Lower lobe of right lung (tissue), 2 donors: ENCODE measurements at regions not wholly inside any gene's neighbourhood (a gene's known extent, or its start where the extent isn't known, plus 50 kb on each side); places are given as distances from the start of the nearest gene placed in this dataset.
"Not testable (repeated sequence)": the region's sequence is repeated elsewhere in the genome, so short reads cannot be mapped to it uniquely, and the experiment has no call there.

Experiments
- ATAC-seq, 2 donors: fragments of 200-7000 bp; cut with Tn5 transposase; one replicate each; pipeline ENCODE4 v1.9.1; 2020 to 2022; ENCODE audit warnings: mild to moderate bottlenecking in 2 of 2, moderate library complexity in 2 of 2
- DNase-seq: peaks from one replicate; pipeline ENCODE4 v3.0.0-alpha.2; 2020
- H3K27ac ChIP-seq: fragments of 200-600 bp; one replicate; pipeline ENCODE4 v1.8.0; 2022
- H3K27me3 ChIP-seq: fragments of 200-600 bp; one replicate; pipeline ENCODE4 v1.8.0; 2022; ENCODE audit warnings: low read depth
- H3K36me3 ChIP-seq: fragments of 200-600 bp; one replicate; pipeline ENCODE4 v1.8.0; 2022; ENCODE audit warnings: mild to moderate bottlenecking
- H3K4me1 ChIP-seq: fragments of 200-600 bp; one replicate; pipeline ENCODE4 v1.8.0; 2022
- H3K4me3 ChIP-seq: fragments of 200-600 bp; one replicate; pipeline ENCODE4 v1.8.0; 2022; ENCODE audit warnings: mild to moderate bottlenecking
- H3K9me3 ChIP-seq: fragments of 200-600 bp; one replicate; pipeline ENCODE4 v1.8.0; 2022
- intact Hi-C: fragments of 100-400 bp; cut with DNase I; formaldehyde crosslinking; loops from one replicate; pipeline ENCODE4 v1.11.0; 2022
- TF ChIP-seq, protein P1 (sequence below): fragments of 200-600 bp; IDR thresholded peaks from one replicate; pipeline ENCODE4 v1.8.0; 2022; ENCODE audit warnings: antibody characterized with exemption, mild to moderate bottlenecking
- donor health status: DM: no; HTN: yes; CAD: no; lungs with severe emphysema.

DNA sequence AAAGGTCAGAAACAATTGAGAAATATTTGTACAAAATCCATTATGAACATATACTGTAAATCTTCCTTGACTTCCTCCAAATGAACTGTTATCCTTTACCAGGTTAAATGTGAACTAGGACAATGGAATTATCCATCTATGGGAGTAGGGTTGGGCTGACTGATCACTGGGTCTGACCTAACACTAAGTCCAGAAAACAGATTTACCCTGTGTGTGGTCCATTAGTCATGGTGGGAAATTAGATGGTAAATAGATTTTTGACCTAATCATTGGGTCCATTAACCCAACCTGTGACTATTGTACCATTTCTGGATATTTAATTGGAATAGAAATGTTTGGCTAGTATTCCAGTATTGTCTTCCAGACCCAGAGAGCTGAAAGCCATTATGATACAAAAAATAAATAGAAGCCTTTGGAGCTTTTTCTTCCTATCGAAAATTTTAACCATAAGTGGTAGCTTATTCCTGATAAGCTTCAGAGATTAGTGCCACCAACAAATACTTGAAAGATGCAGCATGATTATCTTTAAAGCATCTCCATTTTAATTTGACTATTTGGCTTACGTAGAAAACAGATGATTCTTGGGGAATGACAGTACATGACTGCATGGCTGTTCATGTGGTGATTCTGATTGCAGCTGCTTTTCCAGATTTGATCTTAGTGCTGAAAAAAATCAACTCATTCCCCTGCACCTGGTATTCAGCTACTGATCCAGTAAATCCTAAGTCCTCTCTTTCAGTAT lies 703.2 kb upstream of the FSHR start:
- H3K27ac ChIP-seq, result no peak overlapping the region
- TF ChIP-seq, protein P1, sequence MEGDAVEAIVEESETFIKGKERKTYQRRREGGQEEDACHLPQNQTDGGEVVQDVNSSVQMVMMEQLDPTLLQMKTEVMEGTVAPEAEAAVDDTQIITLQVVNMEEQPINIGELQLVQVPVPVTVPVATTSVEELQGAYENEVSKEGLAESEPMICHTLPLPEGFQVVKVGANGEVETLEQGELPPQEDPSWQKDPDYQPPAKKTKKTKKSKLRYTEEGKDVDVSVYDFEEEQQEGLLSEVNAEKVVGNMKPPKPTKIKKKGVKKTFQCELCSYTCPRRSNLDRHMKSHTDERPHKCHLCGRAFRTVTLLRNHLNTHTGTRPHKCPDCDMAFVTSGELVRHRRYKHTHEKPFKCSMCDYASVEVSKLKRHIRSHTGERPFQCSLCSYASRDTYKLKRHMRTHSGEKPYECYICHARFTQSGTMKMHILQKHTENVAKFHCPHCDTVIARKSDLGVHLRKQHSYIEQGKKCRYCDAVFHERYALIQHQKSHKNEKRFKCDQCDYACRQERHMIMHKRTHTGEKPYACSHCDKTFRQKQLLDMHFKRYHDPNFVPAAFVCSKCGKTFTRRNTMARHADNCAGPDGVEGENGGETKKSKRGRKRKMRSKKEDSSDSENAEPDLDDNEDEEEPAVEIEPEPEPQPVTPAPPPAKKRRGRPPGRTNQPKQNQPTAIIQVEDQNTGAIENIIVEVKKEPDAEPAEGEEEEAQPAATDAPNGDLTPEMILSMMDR, result no peak
- H3K27me3 ChIP-seq, result no peaks in the 10 kb centered on the region
- no peaks in the 10 kb centered on the region for H3K36me3 ChIP-seq
- no peak overlapping the region for H3K4me3 ChIP-seq
- H3K9me3 ChIP-seq, result no peaks in the 10 kb centered on the region
- ATAC-seq, result no peak
- no peak for DNase-seq
- intact Hi-C loops, result no loop called here
- H3K4me1 ChIP-seq, result no peaks in the 10 kb centered on the region

DNA sequence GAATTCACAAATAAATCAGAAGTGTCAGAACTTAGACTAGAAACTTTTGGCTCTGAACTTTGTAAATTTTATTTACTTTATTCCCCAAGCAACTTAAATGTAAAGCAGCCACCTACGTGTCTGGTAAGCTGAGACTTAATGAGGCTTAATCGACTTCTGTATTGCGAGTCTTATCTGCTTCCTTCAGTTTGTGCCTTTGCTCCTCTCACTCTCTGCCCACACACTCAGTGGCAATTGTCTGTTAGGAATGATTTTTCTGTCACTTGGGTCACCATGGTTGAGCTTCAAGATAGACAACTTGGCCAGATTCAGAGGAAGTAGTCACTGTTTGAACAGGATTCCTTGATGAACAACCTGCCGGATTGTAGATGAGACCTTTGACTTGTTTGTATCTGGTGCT lies 691.4 kb upstream of the FSHR start:
- intact Hi-C loops, result no loop called here
- no peak for DNase-seq
- TF ChIP-seq, protein P1, result no peak
- Histone ChIP-seq H3K27ac (no peak overlapping the region), H3K9me3 (peaks cover 4% of the 10 kb centered on the region), H3K27me3 (no peaks in the 10 kb centered on the region), H3K36me3 (no peaks in the 10 kb centered on the region), H3K4me3 (no peak overlapping the region), H3K4me1 (no peaks in the 10 kb centered on the region)
- no peak for ATAC-seq

GRCh38 chr2:49845021-49845420 lies 690.7 kb upstream of the FSHR start:
- intact Hi-C loops, result no loop called here
- DNase-seq, result no peak
- H3K4me1 ChIP-seq, result no peaks in the 10 kb centered on the region
- TF ChIP-seq, protein P1, result no peak
- no peak for ATAC-seq
- peaks cover 4% of the 10 kb centered on the region for H3K9me3 ChIP-seq
- H3K27ac ChIP-seq, result no peak overlapping the region
- H3K27me3 ChIP-seq, result no peaks in the 10 kb centered on the region
- no peak overlapping the region for H3K4me3 ChIP-seq
- H3K36me3 ChIP-seq, result no peaks in the 10 kb centered on the region

- not testable (repeated sequence) for H3K36me3 ChIP-seq, H3K4me1 ChIP-seq
Measured at GRCh38 chr2:49844113-49844512, 689.8 kb upstream of the FSHR start.

DNA sequence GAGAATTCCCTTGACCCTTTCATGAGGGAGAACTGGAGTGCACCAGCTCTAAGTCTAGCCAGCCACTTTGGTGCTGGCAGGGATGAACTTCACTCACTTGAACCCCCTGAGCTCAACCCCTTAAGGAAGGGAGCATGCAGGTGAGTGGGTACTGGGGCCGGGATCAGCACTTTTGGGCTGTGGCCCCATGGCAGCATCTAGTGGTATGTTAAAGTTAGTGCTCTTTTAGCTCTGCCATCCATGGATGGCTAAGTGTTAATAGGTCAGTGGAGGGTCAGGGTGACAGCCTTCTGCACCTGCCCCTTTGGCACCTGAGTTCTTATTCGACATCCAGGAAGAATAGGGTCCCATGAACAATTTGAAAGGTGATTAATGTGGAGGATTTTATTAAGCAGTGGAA lies 689.0 kb upstream of the FSHR start:
- Histone ChIP-seq H3K4me1 (no peaks in the 10 kb centered on the region), H3K36me3 (no peaks in the 10 kb centered on the region), H3K4me3 (no peak overlapping the region), H3K9me3 (peaks cover 4% of the 10 kb centered on the region), H3K27ac (no peak overlapping the region), H3K27me3 (no peaks in the 10 kb centered on the region)
- ATAC-seq, result no peak
- no peak for DNase-seq
- intact Hi-C loops, result no loop called here
- TF ChIP-seq, protein P1, result no peak

More at GRCh38 chr2:49844113-49844512, 689.8 kb upstream of the FSHR start:
- H3K27ac ChIP-seq, H3K27me3 ChIP-seq, intact Hi-C loops, H3K4me3 ChIP-seq, H3K9me3 ChIP-seq, ATAC-seq, DNase-seq: not testable (repeated sequence)

- no peaks in the 10 kb centered on the region for H3K4me1 ChIP-seq
- TF ChIP-seq, protein P1, result no peak
- no peaks in the 10 kb centered on the region for H3K27me3 ChIP-seq
- intact Hi-C loops, result no loop called here
- no peak for ATAC-seq
- H3K36me3 ChIP-seq, result no peaks in the 10 kb centered on the region
- DNase-seq, result no peak
- H3K27ac ChIP-seq, result no peak overlapping the region
- no peak overlapping the region for H3K4me3 ChIP-seq
- H3K9me3 ChIP-seq, result peaks cover 4% of the 10 kb centered on the region
Measured at GRCh38 chr2:49840428-49840975, 686.2 kb upstream of the FSHR start.
